ENCODE measurements at regions not wholly inside any gene's neighbourhood (a gene's known extent, or its start where the extent isn't known, plus 50 kb on each side); places are given as distances from the start of the nearest gene placed in this dataset.

DNA sequence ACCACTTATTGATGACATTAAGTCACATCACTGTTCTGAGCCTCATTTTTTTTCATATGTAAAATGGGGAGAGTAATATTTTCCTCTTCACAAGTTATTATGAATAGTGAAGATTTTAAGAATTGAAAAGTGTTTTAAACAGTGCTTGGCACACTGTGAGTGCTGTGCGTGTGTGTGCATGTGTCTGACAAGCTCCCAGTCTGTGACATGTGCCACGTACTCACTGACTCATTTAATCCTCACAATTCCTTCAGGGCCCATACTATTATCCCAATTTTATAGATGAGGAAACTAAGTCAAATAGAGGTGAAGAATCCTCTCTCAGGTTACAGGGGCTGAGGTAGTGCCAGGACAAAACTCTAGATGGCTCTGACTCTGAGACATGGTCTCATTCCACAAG lies 114.1 kb upstream of the NWD2 start:
- H3K9ac ChIP-seq (ENCODE audit: low read depth in 1 of 2, low read length in 2 of 2), result no peak overlapping the region
- no peaks in the 10 kb centered on the region for H3K27me3 ChIP-seq (ENCODE audit: control insufficient read depth in 2 of 2, insufficient read depth in 2 of 2, low read length in 2 of 2)
- no peaks in the 10 kb centered on the region for H3K9me3 ChIP-seq (ENCODE audit: control insufficient read depth in 2 of 2, low read length in 2 of 2)
- H3K4me1 ChIP-seq (ENCODE audit: control insufficient read depth in 2 of 2, insufficient read depth in 2 of 2, low read length in 2 of 2), result no peaks in the 10 kb centered on the region
- no peaks in the 10 kb centered on the region for H3K36me3 ChIP-seq (ENCODE audit: control insufficient read depth in 2 of 2, insufficient read depth in 2 of 2, low read length in 2 of 2)
- no peak overlapping the region for H3K27ac ChIP-seq (ENCODE audit: low read depth in 2 of 2, low read length in 2 of 2)
- no peak overlapping the region for H3K4me3 ChIP-seq (ENCODE audit: low read length in 2 of 2)

DNA sequence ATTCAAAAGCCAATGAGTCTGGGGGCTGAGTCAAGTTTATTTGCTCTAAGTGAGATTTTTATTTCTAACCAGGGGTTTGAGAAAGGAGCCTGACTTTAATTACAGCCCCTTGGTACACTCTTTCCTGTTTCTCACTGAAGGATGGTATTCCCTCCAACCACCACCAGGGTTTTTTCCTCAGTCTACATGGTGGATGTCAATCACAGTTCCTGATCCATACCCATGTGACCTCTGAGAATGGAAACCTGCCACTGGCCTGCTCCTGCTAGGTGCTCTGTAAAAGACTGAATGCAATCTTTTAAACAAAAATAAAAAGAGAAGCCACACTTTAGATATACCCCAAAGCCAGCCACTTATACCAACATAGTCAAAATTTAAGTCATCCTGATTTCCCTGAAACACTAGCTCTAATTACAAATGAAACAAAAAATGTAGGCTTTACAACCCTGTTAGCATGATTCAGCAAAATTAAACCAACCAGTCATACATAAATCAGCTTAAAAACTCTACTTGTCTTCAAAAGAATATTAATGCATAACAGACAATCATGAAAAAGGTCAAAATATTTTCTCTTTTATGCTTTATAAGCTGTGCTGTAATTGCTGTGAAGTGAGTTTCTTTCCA lies 112.1 kb upstream of the NWD2 start:
- no peaks in the 10 kb centered on the region for H3K27me3 ChIP-seq (ENCODE audit: control insufficient read depth in 2 of 2, insufficient read depth in 2 of 2, low read length in 2 of 2)
- no peak overlapping the region for H3K9ac ChIP-seq (ENCODE audit: low read depth in 1 of 2, low read length in 2 of 2)
- no peaks in the 10 kb centered on the region for H3K4me1 ChIP-seq (ENCODE audit: control insufficient read depth in 2 of 2, insufficient read depth in 2 of 2, low read length in 2 of 2)
- no peaks in the 10 kb centered on the region for H3K9me3 ChIP-seq (ENCODE audit: control insufficient read depth in 2 of 2, low read length in 2 of 2)
- no peak overlapping the region for H3K27ac ChIP-seq (ENCODE audit: low read depth in 2 of 2, low read length in 2 of 2)
- no peaks in the 10 kb centered on the region for H3K36me3 ChIP-seq (ENCODE audit: control insufficient read depth in 2 of 2, insufficient read depth in 2 of 2, low read length in 2 of 2)
- H3K4me3 ChIP-seq (ENCODE audit: low read length in 2 of 2), result no peak overlapping the region

DNA sequence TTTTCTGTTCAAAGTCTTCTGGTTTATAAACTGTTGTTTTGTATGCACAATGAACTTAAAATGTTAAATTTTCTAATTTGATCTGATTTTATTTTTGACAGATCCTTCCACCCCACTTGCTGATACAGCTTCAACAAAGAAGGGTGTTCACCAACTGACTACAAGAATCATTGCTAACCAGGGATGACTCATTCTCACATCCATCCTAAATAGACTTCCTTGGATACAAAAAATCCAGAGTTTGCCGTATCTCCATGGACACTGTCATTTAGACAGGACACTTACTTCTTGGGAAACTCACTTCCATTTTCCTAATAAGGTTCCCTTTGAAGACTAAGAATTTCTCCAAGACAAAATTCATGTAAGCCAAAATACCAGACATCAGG lies 111.6 kb upstream of the NWD2 start:
- no peaks in the 10 kb centered on the region for H3K36me3 ChIP-seq (ENCODE audit: control insufficient read depth in 2 of 2, insufficient read depth in 2 of 2, low read length in 2 of 2)

DNA sequence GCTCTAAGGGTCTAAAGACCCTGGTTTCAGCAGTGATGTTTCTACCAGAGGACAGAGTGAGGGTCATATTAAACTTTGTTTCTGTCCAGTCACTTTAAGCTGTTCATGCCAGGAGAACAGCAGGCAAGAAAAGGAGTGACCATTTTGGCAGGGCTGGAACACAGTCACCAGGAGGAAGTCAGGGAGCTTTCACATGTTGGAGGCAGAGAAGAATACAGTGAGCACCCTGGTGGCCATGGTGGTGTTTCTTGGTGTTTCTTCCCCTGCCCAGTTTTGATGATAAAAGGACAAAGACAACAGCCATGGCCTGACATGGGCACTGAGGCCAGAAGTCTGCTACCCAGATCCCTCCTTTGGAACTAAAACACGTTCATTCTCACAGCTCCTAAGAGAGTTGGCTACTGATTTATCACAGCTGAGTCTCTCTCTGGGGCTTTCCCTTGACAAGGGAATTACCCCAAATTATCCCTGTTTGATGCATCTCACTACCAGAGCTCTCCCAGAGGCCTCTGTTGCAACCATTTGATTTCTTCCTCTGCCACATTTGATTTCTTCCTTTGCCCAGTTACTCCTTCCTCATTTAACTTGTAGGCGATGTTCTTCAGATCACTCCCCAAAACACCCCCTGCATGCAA lies 106.4 kb upstream of the NWD2 start:
- no peaks in the 10 kb centered on the region for H3K27me3 ChIP-seq (ENCODE audit: control insufficient read depth in 2 of 2, insufficient read depth in 2 of 2, low read length in 2 of 2)
- H3K27ac ChIP-seq (ENCODE audit: low read depth in 2 of 2, low read length in 2 of 2), result no peak overlapping the region
- no peaks in the 10 kb centered on the region for H3K36me3 ChIP-seq (ENCODE audit: control insufficient read depth in 2 of 2, insufficient read depth in 2 of 2, low read length in 2 of 2)
- no peaks in the 10 kb centered on the region for H3K4me1 ChIP-seq (ENCODE audit: control insufficient read depth in 2 of 2, insufficient read depth in 2 of 2, low read length in 2 of 2)
- H3K4me3 ChIP-seq (ENCODE audit: low read length in 2 of 2), result no peak overlapping the region
- H3K9me3 ChIP-seq (ENCODE audit: control insufficient read depth in 2 of 2, low read length in 2 of 2), result no peaks in the 10 kb centered on the region
- H3K9ac ChIP-seq (ENCODE audit: low read depth in 1 of 2, low read length in 2 of 2), result no peak overlapping the region

More for the DNA sequence above, 111.6 kb upstream of the NWD2 start:
- no peaks in the 10 kb centered on the region for H3K9me3 ChIP-seq (ENCODE audit: control insufficient read depth in 2 of 2, low read length in 2 of 2)
- H3K4me1 ChIP-seq (ENCODE audit: control insufficient read depth in 2 of 2, insufficient read depth in 2 of 2, low read length in 2 of 2), result no peaks in the 10 kb centered on the region
- no peaks in the 10 kb centered on the region for H3K27me3 ChIP-seq (ENCODE audit: control insufficient read depth in 2 of 2, insufficient read depth in 2 of 2, low read length in 2 of 2)
- H3K9ac ChIP-seq (ENCODE audit: low read depth in 1 of 2, low read length in 2 of 2), result no peak overlapping the region
- no peak overlapping the region for H3K27ac ChIP-seq (ENCODE audit: low read depth in 2 of 2, low read length in 2 of 2)
- H3K4me3 ChIP-seq (ENCODE audit: low read length in 2 of 2), result no peak overlapping the region

DNA sequence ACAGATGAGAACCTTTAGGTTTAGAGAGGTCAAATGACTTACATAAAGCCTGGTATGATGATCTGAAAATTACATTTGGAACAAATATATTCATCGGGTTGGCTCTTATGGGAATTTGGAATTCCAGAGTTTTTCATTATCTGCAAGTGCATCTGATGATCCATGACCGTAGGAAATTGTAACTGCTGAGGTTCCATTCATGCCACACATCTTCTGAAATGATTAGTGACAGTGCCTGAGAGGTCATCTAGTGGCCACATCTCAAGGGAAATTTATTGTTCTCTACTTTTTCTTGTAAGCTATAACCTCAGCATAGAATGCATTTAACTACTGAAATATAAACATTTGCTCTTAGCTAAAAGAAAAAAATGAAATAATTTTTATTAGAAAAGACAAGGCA lies 105.8 kb upstream of the NWD2 start:
- Histone ChIP-seq H3K27ac (ENCODE audit: low read depth in 2 of 2, low read length in 2 of 2) (no peak overlapping the region), H3K36me3 (ENCODE audit: control insufficient read depth in 2 of 2, insufficient read depth in 2 of 2, low read length in 2 of 2) (no peaks in the 10 kb centered on the region), H3K27me3 (ENCODE audit: control insufficient read depth in 2 of 2, insufficient read depth in 2 of 2, low read length in 2 of 2) (no peaks in the 10 kb centered on the region), H3K9me3 (ENCODE audit: control insufficient read depth in 2 of 2, low read length in 2 of 2) (no peaks in the 10 kb centered on the region), H3K4me1 (ENCODE audit: control insufficient read depth in 2 of 2, insufficient read depth in 2 of 2, low read length in 2 of 2) (no peaks in the 10 kb centered on the region), H3K9ac (ENCODE audit: low read depth in 1 of 2, low read length in 2 of 2) (no peak overlapping the region), H3K4me3 (ENCODE audit: low read length in 2 of 2) (no peak overlapping the region)

DNA sequence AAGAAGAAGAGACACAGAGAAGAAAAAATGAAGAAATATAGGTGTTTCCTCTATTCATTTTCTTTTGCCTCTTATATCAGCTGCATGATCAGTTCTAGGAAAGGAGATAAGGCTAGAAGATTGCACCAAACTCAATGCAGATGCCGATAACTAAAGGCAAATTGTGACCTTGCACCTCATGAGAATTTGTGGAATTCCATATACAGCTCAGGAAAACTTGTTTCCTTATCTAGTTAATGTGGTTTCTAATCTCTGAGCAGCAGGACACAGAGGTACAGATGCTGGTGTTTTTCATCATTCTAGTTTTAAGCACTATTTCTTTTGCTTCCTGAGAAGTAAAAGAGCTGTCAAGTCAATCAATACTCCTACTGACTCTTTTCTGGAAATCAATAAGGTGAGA lies 104.6 kb upstream of the NWD2 start:
- H3K4me1 ChIP-seq (ENCODE audit: control insufficient read depth in 2 of 2, insufficient read depth in 2 of 2, low read length in 2 of 2), result no peaks in the 10 kb centered on the region

DNA sequence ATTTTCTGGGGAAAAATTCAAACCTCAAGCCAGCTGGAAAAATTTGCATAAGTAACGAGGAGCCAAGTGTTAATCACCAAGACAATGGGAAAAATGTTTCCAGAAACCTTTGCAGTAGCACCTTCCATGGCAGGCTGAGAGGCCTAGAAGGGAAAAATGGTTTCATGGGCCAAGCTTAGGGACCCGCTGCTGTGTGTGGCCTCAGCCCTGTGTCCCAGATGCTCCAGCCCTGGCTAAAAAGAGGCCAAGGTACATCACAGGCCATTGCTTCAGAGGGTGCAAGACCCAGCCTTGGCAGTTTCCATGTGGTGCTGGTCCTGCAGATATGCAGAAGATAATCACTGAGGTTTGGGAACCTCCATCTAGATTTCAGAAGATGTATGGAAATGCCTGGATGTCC lies 98.3 kb upstream of the NWD2 start:
- no peak overlapping the region for H3K9ac ChIP-seq (ENCODE audit: low read depth in 1 of 2, low read length in 2 of 2)
- H3K4me1 ChIP-seq (ENCODE audit: control insufficient read depth in 2 of 2, insufficient read depth in 2 of 2, low read length in 2 of 2), result no peaks in the 10 kb centered on the region
- no peak overlapping the region for H3K27ac ChIP-seq (ENCODE audit: low read depth in 2 of 2, low read length in 2 of 2)
- H3K4me3 ChIP-seq (ENCODE audit: low read length in 2 of 2), result no peak overlapping the region
- no peaks in the 10 kb centered on the region for H3K36me3 ChIP-seq (ENCODE audit: control insufficient read depth in 2 of 2, insufficient read depth in 2 of 2, low read length in 2 of 2)
- no peaks in the 10 kb centered on the region for H3K27me3 ChIP-seq (ENCODE audit: control insufficient read depth in 2 of 2, insufficient read depth in 2 of 2, low read length in 2 of 2)
- H3K9me3 ChIP-seq (ENCODE audit: control insufficient read depth in 2 of 2, low read length in 2 of 2), result no peaks in the 10 kb centered on the region

More for the DNA sequence above, 104.6 kb upstream of the NWD2 start:
- H3K9ac ChIP-seq (ENCODE audit: low read depth in 1 of 2, low read length in 2 of 2), result no peak overlapping the region
- H3K27me3 ChIP-seq (ENCODE audit: control insufficient read depth in 2 of 2, insufficient read depth in 2 of 2, low read length in 2 of 2), result no peaks in the 10 kb centered on the region
- no peaks in the 10 kb centered on the region for H3K9me3 ChIP-seq (ENCODE audit: control insufficient read depth in 2 of 2, low read length in 2 of 2)
- no peaks in the 10 kb centered on the region for H3K36me3 ChIP-seq (ENCODE audit: control insufficient read depth in 2 of 2, insufficient read depth in 2 of 2, low read length in 2 of 2)
- H3K4me3 ChIP-seq (ENCODE audit: low read length in 2 of 2), result no peak overlapping the region
- H3K27ac ChIP-seq (ENCODE audit: low read depth in 2 of 2, low read length in 2 of 2), result no peak overlapping the region

DNA sequence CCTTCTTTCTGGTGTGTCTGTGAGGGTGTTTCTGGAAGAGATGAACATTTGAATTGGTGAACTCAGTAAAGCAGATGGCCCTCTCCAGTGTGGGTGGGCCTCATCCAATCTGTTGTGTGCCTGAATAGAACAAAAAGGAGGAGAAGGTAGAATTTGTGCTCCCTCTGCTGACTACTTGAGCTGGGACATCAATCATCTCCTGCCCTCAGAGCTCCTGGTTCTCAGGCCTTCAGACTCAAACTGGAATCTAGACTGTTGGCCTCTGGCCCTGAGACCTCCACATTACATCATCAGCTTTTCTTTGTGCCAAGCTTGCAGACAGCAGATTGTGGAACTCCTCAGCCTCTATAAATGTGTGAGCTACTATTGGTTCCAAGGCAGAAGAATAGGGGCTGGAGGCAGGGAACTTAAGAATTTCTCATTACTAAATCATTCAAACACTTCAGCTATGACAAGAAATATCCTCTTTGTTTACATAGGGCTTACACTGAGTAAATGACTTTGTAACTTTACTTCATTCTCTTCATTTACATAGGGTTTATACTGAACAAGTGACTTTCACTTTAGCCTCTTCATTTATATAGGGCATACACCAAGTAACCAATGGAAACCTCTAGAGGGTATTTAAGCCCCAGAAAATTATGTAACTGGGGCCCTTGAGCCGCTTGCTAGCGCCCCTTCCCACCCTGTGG lies 86.9 kb upstream of the NWD2 start:
- no peaks in the 10 kb centered on the region for H3K4me1 ChIP-seq (ENCODE audit: control insufficient read depth in 2 of 2, insufficient read depth in 2 of 2, low read length in 2 of 2)
- H3K27ac ChIP-seq (ENCODE audit: low read depth in 2 of 2, low read length in 2 of 2), result no peak overlapping the region
- no peaks in the 10 kb centered on the region for H3K9me3 ChIP-seq (ENCODE audit: control insufficient read depth in 2 of 2, low read length in 2 of 2)
- no peak overlapping the region for H3K4me3 ChIP-seq (ENCODE audit: low read length in 2 of 2)
- no peaks in the 10 kb centered on the region for H3K27me3 ChIP-seq (ENCODE audit: control insufficient read depth in 2 of 2, insufficient read depth in 2 of 2, low read length in 2 of 2)
- no peaks in the 10 kb centered on the region for H3K36me3 ChIP-seq (ENCODE audit: control insufficient read depth in 2 of 2, insufficient read depth in 2 of 2, low read length in 2 of 2)
- H3K9ac ChIP-seq (ENCODE audit: low read depth in 1 of 2, low read length in 2 of 2), result no peak overlapping the region

DNA sequence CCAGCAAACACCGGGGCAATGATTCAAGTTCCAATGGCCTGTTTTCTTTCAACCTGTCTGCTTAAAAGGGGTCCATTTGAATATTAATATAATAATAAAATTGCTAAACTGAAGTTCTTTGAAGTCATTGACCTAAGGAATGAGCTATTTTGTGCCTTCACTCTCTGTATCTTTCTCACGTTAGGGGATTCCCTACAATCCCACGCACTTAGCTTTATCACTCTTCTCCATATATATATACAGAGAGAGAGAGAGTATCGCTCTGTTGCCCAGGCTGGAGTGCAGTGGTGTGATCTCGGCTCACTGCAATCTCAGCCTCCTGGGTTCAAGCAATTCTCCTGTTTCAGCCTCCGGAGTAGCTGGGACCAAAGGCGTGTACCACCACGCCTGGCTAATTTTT lies 83.9 kb upstream of the NWD2 start:
- no peak overlapping the region for H3K9ac ChIP-seq (ENCODE audit: low read depth in 1 of 2, low read length in 2 of 2)

DNA sequence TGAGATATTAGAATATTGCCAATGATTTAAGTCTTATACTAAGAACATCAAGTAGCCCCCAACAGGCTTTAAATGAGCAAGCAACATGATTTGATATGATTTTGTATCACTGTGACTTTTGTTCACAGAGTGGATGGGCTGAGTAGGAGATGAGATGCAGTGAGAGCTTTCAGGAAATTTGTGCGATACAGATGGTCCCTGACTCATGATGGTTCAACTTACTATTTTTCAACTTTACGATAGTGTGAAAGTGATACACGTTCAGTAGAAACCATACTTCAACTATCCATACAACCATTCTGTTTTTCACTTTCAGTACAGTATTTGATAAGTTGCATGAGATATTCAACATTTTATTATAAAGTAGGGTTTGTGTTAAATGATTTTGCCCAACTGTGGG lies 78.7 kb upstream of the NWD2 start:
- no peaks in the 10 kb centered on the region for H3K9me3 ChIP-seq (ENCODE audit: control insufficient read depth in 2 of 2, low read length in 2 of 2)
- H3K9ac ChIP-seq (ENCODE audit: low read depth in 1 of 2, low read length in 2 of 2), result no peak overlapping the region
- H3K27me3 ChIP-seq (ENCODE audit: control insufficient read depth in 2 of 2, insufficient read depth in 2 of 2, low read length in 2 of 2), result no peaks in the 10 kb centered on the region
- H3K4me3 ChIP-seq (ENCODE audit: low read length in 2 of 2), result no peak overlapping the region
- no peaks in the 10 kb centered on the region for H3K4me1 ChIP-seq (ENCODE audit: control insufficient read depth in 2 of 2, insufficient read depth in 2 of 2, low read length in 2 of 2)
- no peak overlapping the region for H3K27ac ChIP-seq (ENCODE audit: low read depth in 2 of 2, low read length in 2 of 2)
- H3K36me3 ChIP-seq (ENCODE audit: control insufficient read depth in 2 of 2, insufficient read depth in 2 of 2, low read length in 2 of 2), result no peaks in the 10 kb centered on the region

More for the DNA sequence above, 83.9 kb upstream of the NWD2 start:
- H3K27me3 ChIP-seq (ENCODE audit: control insufficient read depth in 2 of 2, insufficient read depth in 2 of 2, low read length in 2 of 2), result no peaks in the 10 kb centered on the region
- no peak overlapping the region for H3K4me3 ChIP-seq (ENCODE audit: low read length in 2 of 2)
- no peaks in the 10 kb centered on the region for H3K36me3 ChIP-seq (ENCODE audit: control insufficient read depth in 2 of 2, insufficient read depth in 2 of 2, low read length in 2 of 2)
- no peaks in the 10 kb centered on the region for H3K9me3 ChIP-seq (ENCODE audit: control insufficient read depth in 2 of 2, low read length in 2 of 2)
- H3K27ac ChIP-seq (ENCODE audit: low read depth in 2 of 2, low read length in 2 of 2), result no peak overlapping the region
- H3K4me1 ChIP-seq (ENCODE audit: control insufficient read depth in 2 of 2, insufficient read depth in 2 of 2, low read length in 2 of 2), result no peaks in the 10 kb centered on the region

Measured in mucosa of rectum (tissue), 2 donors.